HG02981 (cell line): ENCODE measurements at regions not wholly inside any gene's neighbourhood (a gene's known extent, or its start where the extent isn't known, plus 50 kb on each side); places are given as distances from the start of the nearest gene placed in this dataset.
"Not testable (repeated sequence)": the region's sequence is repeated elsewhere in the genome, so short reads cannot be mapped to it uniquely, and the experiment has no call there.

Experiments
- ATAC-seq: cut with Tn5 transposase; IDR thresholded peaks from one replicate; pipeline ENCODE4 v1.9.1; 2021; ENCODE audit warnings: mild to moderate bottlenecking, moderate library complexity; ENCODE audit not compliant: unreplicated experiment

DNA sequence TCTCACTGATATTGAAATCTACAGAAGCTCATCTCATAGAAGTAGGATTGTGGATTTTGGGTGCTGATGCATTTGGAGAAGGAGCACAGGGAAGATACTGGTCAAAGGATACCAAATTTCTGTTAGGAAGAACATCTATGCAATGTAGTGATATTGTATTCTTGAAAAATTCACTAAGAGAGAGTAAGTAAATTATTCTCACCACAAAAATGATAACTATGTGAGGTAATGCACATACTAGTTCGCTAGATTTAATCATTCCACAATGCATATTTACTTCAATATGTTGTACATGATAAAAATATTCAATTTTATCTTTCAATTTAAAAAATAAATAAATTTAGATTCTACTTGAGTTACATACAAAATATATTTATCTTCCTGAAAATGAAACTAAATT, 2040.5 kb upstream of the C9orf72 start:
- no peak for ATAC-seq

DNA sequence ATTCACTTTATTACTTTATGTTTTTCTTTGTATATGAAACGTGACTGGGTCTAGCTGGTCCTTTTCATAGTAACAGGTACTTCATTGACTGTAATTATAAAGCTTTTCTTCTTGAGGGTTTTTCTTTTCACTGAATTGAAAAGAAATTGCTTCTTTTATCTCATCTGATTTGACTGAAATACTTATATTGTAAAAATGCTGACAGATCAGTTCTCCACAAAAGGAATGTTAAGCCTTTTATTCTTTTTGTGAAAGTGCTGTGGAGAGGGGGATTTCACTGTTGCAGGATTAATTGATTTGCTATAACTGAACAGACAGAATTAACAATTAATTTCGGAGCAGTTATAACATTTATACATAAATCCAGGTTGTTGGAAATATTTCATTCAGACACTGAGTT, 2043.6 kb upstream of the C9orf72 start:
- ATAC-seq: no peak

DNA sequence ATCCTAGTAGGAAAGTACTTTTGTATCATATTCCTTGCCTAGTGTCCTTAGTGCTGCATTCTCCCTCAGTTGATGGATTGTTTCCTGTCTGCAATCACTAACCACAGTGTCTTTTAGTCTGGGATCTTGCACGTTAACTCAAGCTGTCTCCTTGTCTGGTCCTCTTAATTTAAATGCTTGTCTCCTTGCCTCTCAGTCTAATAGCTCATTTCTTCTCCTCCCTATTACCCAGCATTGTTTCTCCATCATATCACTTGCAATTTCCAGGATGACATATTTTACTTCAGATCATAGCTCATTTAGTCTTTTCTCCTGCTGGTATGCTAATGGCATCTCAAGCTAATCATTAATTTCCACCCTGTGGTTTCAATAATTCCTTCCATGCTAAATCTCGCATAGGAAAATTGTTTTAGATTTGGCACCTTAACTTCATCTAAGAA, 2052.0 kb upstream of the C9orf72 start:
- ATAC-seq: no peak

DNA sequence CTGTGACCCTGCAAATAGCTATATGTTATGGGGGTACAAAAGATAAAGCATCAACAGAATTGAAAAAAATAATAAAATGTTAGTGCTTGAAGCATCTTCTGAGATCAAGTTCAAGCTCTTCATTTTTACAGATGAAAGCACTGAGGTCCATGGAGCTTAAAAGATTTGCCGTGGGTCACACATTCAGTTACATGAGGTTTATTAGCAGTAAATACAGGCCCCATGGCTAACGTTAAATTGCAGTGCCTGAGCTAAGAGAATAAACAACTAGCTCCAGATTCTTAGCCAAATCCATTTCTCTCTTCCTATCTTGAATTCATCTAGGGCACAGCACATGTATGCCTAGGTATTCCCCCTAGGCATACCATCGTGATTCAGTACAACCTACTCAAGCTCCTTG, 2052.7 kb upstream of the C9orf72 start:
- no peak for ATAC-seq

DNA sequence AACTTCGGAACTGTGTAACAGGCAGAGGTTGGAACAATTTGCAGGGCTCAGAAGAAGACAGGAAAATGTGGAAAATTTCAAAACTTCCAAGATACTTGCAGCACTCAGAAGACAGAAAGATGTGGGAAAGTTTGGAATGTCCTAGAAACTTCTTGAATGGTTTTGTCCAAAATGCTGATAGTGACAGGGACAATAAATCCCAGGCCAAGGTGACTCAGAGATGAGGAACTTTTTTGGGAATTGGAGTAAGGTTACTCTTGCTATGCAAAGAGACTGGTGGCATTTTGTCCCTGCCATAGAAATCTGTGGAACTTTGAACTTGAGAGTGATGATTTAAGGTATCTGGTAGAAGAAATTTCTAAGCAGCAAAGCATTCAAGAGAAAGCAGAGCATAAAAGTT, 2055.6 kb upstream of the C9orf72 start:
- ATAC-seq: not testable (repeated sequence)

DNA sequence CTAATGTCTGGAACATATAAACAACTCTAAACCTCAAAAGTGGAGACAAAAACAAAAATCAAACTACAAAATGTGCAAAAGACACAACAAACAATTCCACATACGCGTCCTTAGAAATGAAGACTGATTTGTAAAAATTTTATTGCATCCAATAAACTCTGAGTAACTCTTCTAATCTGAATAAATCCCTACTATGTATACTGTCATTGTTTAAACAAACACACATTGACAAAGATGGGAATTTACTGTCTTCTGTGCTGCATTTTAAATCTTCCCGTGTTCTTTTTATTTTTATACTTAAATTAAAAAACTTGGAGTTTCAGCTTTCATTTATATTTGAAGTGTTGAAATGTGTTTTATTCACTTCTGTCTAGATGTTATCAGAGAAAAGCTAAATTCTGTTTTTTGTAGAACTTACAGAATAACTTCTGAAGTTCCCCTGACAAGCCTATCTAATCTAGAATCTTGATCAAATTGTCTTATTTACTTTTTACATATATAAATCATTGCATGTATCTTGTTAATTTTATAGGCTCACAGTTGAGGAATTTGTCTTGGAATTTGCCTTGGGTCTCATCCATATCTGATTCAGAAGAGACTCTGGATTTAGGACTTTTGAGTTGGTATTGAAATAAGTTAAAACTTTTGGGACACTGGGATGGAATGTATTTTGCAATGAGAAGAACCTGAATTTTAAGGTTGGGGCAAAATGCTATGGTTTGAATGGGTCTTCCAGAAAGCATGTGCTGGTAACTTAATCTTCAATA, 2064.4 kb upstream of the C9orf72 start:
- no peak for ATAC-seq

DNA sequence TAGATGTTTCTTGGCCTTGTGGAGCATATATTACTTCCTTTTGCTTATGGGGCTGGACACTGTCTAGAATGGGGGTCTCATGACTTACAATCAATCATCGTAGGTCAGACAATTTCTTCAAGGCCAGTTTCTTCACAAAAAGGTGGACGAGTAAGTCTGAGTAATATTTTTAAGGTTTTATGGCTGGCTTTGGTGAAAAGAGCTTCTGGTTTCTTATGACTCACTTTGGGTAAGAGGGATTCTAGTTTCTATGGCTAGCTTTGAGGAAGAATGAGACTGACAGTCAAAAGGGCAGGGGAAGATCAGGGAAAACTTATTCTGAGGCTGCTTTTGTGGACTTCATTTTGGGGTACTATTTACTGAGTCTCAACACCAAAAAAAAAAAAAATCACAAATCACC, 2067.2 kb upstream of the C9orf72 start:
- ATAC-seq: no peak

DNA sequence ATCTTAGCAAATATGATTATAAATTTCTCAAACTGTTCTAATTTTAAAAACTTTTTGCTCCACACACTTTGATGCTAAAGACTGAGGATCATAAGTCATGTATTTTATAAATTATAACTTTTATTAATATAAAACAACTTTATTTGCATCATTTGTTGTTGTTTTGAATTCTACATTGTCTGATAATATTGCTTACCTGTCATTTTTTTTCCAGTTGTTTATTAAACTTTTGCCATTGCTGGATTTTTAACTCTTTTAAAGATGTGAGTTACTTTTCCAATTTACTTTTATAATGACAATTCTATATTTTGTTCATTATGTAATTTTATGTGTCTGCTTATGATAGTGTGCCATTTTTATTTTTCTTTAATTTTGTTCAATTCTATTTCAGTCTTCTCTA, 2071.2 kb upstream of the C9orf72 start:
- no peak for ATAC-seq

DNA sequence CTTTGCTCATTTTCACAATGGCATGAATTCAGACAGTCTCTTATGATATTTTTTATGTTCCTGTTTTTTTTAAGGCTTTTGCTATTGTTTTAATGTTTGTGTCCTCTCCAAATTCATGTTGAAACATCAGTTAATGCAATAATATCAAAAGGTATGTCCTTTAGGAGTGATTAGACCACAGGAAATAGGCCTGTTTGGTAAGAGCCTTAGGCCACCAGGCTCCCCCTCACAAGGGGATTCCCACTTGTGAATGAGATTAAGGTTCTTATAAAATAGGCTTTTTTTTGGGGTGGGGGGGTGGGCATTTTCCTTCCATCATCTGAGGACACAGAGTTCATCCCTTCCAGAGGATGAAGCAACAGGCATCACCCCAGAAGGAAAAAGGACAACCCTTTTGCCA, 2074.2 kb upstream of the C9orf72 start:
- no peak for ATAC-seq

DNA sequence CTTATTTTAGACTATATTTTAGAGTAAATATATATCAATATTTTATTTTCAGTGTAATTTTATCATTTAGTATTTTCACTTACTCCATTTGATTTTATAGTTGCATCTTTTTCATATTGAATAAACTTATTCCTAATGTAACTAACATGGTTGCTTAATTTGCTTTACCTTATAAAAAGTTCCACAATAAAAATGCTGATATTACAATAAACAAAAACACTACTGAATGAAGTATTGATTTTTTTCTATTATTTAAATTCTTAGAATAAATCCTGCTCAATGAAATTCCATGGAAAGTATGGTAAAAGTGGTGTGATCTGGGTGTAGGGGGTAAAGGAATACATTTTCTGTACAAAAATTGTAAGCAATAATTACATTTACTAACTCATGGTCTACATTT, 2074.9 kb upstream of the C9orf72 start:
- no peak for ATAC-seq

DNA sequence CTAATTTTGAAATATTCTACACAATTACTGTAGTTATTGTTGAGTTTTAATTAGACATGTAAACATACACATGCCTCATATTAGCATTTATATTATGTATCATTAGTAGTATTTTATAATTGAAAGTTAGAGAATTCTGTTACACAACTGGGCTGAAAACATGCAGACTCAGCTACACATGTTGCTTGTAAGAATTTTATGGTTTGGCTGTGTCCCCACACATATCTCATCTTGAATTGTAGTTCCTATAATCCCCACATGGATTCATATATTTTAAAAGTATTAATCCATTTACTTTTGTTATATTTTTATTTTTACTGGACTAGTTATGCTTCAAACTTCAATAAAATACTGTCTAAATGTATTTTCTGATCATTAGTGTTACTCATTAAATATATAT, 2075.3 kb upstream of the C9orf72 start:
- ATAC-seq: no peak

DNA sequence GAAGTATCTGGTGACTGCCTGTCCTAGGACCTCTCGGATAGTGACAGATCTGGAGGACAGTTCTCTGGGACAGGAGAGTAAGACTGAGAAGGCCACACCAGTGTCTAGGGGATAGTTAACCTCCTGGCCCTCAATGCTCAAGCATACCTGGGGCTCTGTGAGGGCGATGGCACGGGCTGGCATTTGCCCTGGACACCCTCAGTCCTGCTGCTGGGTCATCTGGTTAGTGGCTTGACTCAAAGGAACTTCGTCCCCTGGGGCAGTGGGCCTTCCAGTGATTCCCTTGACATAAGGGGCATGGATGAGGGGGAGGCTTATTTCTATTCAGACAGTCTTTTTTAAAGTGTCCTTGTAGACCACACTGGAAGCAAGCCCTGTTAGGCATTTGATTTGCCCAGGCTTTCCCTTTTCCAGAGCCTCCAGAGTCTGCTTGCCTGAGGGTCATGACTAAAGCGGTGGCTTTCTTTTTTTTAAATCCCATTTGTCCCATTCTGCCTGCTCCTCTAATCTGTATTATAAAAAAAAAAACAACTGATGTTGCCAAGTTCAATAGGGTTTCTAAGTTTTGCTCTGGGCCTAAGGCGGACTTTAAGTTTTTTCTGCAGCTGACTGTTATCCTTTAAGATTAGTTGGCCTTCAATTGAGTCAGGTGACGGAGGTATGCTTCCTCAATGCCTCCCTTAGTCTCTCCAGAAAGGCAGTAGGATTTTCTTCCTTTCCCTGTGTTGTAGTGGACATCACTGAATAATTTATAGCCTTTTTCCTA, 2083.5 kb upstream of the C9orf72 start:
- no peak for ATAC-seq

DNA sequence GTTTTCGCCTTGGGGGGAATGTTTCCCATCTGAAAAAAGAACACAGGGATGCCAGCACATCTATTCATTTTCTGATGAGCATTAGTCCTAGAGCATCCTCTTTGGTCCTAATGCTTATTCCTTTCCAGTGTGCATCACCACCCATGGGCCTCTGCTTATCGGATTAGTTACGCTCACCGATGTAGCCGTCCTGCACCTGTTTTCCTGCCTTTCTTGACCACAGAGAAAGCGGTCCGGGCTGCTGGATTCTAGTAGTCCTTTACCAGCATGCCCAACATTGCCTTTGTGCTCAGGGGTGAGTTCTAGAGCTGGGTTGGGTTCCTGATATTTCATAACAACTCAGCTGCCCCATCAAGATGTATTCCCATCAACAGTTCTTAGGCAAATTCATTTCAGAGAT, 2084.5 kb upstream of the C9orf72 start:
- ATAC-seq: no peak

DNA sequence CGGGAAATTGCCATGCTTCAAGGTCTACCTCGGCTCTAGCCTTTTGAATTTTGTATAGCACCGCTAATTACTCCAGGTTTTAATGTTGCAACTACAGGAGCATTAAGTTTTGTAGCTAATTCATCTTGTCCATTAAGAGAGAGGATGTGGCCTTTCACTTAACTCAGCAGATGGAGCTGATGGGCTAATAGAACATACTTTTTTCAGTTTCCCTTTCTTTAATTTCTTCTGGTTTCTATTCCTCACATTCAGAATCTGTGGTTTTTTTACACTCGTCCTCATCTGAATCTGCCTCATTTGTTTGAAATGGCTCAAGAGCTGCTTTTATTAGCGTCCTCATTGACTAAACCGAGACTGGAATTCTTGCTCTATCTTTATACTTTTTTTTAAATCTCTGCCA, 2085.7 kb upstream of the C9orf72 start:
- ATAC-seq: no peak

DNA sequence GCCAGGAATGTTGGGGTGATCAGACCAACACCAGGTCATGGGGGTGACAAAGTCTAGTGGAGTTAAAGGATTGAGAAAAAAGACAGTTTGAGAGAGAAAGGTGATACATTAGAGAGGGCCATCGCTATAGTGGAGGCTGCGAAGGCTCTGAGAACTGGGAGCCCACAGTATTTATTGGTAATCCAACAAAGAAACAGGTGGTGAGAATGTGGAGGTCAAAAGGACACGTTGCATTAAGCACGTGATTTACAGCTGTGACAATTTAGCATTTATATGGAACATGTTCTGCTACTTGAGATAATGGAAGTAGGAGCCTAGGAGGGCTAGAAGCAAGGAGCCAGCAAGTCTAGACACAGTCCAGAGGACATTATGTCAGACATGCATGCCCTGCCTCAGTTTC, 2086.5 kb upstream of the C9orf72 start:
- ATAC-seq: no peak

DNA sequence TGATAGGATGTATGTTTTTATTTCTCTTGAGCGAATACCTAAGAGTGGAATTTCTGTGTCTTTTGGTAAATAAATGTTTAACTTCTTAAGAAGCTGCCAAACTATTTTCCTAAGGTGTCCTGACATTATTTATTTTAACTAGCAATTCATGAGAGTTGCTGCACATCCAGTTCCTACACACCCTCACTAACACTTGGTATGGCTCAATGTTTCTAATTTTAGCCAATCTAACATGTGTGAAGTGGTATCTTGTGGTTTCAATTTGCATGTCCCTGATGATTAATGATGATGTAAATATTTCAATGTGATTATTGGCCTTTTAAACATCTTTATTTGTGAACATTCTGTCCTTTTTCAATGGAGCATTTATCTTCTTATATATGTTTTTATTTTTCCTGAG, 2095.5 kb upstream of the C9orf72 start:
- no peak for ATAC-seq

DNA sequence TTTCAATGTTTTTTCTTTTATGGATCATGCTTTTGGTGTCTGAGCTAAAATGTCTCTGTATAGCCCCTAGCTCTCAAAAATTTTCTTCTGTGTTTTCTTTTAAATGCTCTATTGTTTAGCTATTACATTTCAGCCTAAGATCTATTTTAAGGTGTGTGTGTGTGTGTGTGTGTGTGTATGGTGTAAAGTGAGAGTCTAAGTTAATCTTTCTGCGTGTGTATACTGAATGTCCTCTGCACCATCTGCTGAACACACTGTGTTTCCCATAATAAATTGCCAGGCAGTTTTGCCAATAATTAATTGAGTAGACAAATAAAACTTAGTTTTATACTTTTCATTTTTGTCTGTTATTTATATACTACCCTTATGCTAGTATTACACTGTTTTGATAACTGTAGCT, 2096.3 kb upstream of the C9orf72 start:
- ATAC-seq: no peak

DNA sequence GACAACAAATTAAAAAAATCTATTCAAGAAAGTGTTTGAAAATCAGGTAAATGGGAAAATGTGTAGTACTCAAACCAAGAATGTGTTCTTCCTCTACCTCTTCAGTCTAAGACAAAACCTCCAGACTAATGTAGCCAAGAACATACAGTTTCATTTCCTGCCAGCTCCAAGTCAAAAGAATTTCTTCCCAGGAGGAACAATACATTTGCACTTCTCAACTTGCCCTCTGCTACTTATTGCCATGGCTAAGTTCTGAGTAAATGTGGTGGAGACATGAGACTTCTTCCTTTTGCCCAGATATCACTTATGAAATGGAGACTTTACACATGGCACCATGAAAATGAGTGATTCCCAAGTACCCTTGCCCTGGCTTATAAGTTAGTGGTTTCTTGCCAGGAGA, 2112.2 kb upstream of the C9orf72 start:
- ATAC-seq: no peak

DNA sequence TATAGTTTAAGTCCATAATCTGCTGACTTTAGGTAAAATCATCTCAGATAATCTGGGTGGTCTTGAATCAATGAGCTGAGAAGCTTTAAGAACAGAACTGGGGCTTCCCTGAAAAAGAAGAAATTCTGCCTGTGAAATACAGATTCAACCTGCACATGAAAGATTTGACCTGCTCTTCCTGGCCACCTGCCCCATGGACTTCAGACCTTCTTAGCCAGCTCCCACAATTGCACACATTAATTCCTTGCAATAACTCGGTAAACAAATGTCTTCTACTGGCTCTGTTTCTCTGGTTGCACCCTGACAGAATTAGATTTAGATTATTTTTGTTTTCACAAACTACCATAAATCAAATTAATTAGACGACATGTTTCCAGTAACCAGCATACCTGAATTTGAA, 2117.9 kb upstream of the C9orf72 start:
- ATAC-seq: no peak

DNA sequence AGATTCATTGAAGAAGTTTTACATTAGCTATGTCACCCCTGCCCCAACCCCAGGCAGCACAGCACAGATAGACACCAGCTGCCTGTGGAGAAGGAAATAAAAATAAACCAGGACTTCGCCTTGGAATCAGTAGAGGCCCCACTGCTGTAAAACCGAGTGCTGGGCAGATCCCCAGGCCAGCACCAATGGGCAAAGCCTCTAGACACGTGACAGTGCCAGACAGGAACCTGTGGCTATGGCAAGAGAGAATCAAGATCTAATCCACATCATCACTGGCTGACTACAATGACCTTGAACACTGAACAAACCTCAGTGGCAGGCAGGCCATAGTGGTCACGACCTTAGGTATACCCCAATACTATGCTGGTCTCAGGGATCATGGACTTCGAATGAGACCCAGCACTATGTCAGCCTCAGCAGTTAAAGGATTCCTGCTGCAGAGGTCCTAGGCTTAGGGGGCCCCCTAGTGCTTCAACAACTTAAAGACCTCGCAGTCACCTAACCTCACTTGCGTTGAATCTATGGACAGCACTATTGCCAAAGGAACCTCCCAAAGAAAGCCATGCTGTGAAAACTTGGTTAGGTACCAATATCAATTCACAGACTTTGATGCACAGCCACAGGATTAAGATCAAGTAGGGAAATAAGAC, 2118.6 kb upstream of the C9orf72 start:
- no peak for ATAC-seq

DNA sequence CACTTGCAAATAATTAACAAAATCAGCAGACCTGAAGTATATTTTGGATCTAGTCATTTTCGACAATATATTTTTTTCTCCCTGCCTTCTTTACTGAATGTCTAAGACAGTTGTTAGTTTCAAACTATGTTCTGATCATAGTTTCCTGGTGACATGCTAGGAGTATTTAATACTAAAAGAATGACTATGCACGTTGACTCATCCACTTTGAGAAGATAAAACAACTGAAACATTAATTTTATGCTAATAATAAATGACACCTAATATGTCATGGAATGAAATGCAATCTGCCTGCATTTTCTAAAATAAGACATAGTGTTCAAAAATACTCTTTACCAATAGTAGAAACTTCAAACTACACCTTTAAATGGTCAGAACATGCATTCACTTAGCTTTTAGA, 2123.7 kb upstream of the C9orf72 start:
- ATAC-seq: no peak

DNA sequence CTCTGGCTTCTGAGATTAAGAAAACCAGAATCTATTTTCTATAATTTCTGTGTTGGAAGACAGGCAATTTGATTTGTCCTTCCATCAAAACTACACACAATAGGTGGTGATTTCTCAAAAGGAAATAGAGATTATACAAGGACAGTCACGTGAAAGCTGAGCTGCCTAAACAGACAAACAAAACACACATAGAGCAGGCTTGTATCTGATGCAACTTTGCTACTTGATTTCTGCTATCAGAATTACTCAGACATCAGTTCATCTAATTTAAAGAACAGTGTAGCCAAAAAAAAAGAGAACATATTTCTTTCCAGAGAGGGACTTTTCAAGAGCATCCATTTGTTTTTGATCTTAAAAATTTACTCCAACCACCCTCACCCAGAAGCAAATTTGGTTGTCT, 2128.3 kb upstream of the C9orf72 start:
- no peak for ATAC-seq
